ENCODE measurements at regions not wholly inside any gene's neighbourhood (a gene's known extent, or its start where the extent isn't known, plus 50 kb on each side); places are given as distances from the start of the nearest gene placed in this dataset.
"Not testable (repeated sequence)": the region's sequence is repeated elsewhere in the genome, so short reads cannot be mapped to it uniquely, and the experiment has no call there.

DNA sequence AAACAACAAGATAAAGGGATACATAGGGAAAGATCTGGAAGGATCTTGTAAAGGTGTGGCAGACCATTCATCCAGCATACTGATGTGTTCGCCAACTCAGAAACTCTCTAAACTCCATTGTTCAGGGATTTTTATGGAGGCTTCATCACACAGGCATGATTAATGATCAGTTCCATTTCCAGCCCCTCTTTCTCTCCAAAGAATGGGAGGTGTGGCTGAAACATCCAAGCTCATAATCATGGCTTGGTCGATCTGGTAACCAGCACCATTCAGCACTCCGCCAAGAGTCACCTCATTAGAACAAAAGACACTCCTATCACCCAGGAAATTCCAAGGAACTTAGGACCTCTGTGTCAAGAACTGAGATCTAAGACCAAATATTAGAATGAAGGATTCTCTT lies 180.6 kb upstream of the RNPC3 start:
- DNase-seq = no peak

DNA sequence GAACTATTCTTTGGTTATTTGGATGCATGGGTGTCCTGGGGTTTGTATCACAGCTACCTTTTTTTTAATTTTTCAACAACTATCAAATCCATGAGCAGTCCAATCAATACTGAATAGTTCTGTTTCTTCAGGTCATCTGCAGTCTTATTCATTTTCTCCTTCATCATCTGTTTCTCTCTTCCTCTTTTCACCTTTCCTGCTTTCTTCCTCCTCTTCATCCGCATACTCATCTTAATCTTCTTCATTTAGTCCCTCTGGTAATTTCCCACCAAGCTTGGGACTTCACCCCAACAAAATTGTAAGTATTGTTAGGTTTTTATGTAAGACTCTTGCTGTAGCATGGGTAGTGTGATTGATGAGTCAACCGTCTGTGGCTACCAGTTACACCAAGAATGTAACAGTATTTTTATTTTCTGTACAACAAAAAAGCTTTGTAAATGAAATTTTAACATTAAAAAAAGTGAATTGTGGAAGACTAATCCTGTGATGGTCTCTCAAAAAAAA lies 184.1 kb upstream of the RNPC3 start:
- DNase-seq = no peak

DNA sequence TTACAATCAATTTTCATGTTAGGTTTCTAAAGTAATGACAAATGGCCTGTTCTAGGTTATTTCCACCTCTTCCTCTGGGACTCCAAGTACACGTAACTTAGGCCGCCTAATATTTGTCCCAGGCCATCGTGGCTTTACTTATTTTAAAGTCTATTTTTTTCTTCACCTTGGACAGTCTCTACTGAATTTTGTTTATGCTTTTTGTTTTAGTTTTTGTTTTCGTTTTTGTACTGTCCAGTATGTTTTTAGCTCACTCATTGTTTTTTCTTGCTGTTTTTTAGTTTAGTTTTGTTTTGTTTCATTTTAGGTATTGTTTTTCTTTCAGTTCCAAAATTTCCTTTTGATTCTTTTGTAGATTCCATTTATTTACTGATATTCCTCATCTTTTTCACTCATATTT lies 187.7 kb upstream of the RNPC3 start:
- DNase-seq = no peak

DNA sequence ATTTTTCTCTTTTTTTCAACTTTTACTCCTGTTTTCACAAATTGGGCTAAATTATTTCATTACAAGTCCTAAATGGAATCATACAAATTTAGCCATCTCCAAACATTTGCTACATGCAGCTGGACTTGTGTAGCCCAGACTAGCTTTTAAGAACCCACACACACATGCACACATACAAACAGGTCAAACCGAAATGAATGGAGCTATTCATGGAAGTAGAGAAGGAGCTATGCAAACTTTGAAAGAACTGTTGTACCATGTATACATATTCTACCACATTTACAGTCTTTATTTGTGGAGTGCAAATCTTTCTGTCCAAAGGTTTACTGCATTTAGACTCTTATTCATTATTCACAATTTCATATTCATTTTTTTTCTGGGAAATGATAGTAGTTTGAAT lies 189.1 kb upstream of the RNPC3 start:
- no peak for DNase-seq

DNA sequence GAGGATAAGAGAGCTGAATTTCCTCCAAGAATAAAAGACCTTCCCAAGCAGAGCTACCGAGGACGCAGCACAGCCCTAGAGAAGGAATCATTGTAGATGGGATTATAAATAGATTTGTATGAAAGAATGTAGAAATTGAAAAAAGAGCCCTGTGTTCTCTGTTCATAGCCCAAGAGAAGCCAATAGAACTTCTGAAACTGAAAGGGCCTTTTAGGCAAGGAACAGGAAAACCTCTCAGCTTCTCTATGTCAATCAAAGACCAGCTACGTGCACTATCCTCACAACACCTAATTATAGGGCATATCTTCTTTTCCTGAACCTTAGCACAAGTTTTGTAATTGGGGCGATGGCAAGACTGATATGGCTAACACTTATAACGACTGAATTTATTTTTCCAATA lies 192.4 kb upstream of the RNPC3 start:
- DNase-seq = no peak

DNA sequence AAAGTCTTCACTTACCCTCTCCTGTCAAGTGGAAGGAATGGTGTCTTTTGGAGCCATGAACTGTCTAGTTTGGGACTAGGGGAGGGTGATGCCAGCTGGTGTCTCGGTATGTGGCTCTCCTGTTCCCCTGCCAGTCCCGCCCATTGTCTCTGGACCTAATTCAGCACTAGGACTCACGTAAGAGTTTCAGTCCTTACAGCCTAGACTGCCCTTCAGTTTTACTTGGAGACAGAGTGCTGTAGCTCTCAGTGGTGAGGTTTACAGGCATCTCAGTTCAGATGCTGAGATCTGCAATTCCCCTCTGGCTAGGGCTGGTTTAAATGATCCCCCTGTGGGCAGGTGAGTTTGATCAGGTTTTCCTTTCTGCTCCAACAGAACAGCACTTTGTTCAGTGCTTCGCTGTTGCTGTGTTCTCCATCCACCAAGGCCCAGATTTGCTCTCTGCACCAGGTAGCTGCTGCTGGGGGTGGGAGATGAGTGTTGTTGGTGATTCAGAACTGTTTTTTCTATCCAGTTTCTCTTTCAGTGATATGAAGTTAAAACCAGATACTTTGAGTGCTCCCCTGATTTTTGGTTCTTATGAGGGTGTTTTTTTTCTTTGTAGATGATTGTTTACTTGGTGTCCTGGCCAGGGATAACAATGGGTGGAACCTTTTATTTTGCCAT lies 198.3 kb upstream of the RNPC3 start:
- DNase-seq = no peak

DNA sequence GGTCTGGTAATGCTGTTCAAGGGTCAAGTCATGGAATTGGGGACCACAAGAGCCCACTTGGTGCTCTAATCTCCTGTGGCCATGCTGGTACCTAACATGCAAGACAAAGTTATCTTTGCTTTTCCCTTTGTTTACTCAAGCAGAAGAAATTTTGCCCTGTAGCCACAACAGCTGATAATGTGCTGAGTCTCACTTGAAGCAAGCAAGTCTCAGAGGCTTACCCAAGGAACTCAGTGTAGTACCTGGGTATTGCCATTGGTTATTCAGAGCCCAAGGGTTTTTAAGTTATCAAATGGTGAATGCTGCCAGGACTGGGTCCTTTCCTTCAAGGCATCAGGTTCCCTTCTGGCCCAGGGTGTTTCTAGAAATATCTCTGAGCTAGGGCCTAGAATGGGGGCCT lies 198.9 kb upstream of the RNPC3 start:
- no peak for DNase-seq

DNA sequence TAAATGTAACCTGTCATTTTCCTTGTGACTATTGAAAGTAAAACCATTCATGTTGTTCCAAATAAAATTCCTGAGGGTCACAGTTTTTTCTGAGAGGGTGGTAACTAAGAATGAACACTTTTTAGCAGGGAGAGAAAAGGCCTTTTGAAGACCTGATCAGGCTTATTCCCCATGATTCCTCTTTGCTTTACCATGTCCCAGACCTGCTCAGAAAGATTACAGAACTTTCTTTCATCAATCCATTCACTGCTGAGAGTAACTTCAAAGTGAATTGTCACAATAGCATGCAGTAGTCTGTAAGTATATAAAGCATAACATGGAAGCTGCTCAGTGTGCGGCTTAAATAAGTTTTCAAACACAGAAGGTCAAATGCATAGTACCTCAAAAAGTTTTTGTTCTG lies 201.5 kb upstream of the COL11A1 start:
- no peak for DNase-seq

DNA sequence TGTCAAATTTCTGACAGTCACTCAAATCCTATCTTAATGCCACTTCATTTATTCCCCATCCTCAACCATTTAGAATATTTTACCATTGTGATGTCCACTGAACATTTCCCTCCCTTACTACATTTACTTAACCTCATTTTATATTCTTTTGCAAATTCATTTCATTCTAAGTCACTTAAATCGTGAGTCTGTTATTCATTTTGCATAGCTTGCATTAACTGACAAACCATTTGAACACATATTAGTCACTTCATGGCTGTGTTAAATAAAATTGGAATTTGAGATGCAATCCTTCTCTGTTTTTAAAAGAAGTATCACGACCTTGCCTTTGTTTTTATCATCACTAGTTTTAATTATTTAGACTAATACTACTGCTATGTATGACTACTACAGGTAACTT lies 199.4 kb upstream of the COL11A1 start:
- no peak for DNase-seq

DNA sequence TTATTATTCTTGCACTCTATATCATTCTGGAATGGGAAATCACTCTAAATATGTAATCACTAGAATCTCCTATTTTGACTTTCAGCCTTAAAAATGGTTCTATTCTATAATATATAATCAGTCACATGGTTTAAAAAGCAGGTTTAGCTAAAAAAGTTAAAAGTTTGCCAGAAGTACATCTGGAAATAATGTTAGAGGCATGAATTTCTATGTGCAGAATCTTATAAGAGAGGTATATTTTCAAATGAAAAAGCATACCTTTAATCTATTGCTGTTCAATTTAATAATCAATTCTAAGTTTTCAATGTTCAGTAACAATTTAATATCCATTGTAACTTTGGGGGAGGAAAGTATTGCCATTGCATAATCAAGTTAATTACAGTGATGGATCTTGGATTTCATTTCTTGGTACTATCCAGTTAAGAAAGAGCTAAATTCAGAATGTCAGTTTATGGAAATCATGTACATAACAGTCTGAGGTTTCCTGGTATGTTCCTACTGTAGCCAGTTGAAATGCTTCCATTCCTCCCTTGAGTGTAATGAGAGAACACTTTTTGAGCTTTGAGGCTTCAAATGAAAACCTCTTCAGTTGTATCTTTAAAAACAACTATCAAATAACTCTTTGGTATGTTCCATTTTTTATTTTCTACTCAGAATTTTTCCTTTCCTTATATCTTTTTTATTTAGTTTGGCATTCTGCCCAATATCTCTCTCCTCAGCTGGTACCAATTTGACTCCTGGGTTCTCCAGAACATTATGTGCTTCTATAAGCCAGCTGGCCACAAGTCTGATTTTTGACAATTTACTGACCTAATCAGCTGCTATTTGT lies 175.7 kb upstream of the COL11A1 start:
- DNase-seq = no peak

DNA sequence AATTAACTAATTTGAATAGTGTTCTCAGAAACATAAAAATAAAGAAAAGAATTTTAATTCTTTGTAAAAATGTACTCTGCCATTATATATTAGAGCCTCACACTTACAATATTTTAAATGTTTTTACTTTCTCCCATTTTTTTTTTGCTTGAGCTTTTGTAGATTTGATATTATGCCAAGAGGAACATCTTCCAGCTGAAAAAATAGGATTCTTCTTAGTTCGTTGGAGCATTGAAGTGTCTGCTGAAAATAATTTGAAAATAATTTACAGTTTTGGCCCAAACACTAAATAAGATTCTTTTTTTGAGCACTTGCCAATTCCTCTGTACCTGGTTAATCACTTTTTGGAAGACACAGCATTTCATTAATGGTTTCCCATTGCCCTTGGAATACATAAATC lies 175.0 kb upstream of the COL11A1 start:
- no peak for DNase-seq

DNA sequence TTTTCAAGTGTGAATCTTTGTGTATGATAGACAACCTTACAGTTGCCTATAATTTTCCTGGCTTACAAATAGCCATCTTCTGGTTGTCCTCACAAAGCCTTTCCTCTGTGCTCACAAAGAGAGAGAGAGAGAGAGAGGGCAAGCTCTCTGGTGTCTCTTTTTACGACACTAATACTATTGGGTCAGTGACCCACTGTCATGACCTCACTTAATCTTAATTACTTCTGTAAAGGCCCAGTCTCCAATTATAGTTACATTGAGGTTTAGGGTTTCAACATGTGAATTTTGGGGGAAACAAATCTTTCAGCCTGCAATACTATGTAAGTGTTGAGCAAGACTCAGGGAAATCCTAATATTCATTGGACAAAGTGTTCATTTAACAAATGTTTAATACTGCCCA lies 167.4 kb upstream of the COL11A1 start:
- no peak for DNase-seq

DNA sequence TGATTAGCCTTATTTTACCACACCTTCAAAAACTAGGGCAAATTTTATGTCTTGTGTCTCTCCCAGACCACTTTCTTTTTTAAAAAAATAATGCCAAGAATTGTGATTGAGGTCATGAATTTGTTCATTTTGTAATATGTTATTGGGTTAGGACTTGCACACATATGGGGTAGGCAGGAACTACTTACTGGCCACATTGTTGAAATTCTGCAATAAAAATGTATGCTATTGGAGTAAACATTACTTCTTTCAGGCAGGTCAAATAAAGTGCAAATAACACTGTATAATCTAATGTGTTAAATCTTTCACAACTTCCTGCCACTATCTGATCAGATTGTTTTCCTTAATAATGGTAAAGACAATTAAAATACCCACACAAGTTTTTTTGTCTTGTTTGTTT lies 166.6 kb upstream of the COL11A1 start:
- no peak for DNase-seq

DNA sequence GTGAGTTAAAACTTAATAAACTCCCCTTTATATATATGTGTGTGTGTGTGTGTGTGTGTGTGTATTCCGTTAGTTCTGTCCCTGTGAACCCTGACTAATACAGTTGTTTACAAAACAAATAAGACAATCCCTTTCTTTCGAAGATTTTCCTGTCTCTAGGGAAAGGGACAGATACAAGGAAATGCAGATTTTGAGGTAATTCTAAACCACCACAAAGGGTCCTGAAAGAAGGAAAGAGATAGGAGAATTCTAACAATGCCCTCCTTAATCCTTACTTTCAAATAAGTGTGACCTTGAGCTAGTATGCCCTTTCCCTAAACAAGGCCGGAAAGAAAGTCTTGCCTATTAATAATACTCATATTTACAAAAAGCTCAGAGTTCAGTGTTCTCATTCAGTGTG lies 164.8 kb upstream of the COL11A1 start:
- DNase-seq = no peak

DNA sequence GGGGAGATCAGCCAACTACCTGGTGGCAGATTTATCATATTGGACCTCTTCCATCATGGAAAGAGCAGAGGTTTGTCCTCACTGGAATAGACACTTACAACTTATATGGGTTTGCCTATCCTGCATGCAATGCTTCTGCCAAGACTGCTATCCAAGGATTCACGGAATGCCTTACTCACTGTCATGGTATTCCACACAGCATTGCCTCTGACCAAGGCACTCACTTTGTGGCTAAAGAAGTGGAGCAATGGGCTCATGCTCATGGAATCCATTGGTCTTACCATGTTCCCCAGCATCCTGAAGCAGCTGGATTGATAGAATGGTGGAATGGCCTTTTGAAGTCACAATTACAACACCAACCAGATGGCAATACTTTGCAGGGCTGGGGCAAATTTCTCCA lies 163.1 kb upstream of the COL11A1 start:
- not testable (repeated sequence) for DNase-seq

DNA sequence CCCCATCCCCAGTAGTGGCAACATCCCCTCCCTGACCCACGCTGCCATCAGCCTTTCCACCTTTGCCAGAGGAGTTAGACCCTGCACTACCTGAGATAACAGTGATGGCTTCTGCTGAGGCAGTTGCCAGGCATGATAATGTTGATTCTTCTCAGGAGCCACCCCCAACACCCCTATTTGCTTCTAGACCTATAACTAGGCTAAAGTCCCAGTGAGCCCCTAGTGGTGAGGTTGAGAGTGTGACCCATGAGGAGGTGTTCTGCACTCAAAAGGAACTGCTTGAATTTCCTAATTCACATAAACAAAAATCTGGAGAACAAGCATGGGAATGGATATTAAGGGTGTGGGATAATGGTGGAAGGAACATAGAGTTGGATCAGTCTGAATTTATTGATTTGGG lies 159.6 kb upstream of the COL11A1 start:
- DNase-seq = no peak

DNA sequence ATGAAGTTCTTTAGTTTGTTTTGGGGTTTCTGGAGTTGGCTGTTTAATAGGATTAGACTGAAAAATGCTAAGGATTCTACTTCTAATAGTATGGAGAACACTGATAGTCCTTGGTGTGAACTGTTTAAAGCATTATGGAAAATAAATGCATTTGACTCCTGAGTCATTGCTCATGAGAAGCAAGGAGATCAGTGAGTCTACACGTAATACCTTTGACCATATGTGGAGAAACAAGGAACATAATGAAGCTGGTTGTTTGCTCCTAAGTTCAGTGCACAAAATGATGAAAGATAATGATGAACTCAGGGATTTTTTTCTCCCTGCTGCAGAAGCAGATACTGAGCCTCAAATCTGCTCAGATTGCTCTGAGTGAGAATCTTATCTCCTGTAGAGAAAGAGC lies 158.9 kb upstream of the COL11A1 start:
- no peak for DNase-seq

DNA sequence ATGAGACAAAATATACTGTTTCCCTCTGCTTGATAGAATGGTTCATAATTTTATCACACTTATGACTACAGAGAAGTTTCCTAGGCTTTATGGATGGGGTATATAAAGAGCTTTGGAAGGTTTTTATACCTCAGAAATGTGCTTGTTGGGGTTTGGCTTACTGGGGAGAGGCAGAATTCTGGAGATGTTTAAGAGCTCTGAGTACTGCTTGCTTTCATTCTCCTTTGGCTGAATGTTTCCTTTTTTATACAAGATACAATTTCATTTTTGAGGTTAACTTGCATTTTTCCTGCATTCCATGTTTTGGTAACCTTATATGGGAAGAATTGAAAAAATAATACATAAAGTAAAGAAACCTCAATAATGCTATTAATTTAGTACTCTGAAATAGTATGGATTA lies 157.7 kb upstream of the COL11A1 start:
- no peak for DNase-seq

DNA sequence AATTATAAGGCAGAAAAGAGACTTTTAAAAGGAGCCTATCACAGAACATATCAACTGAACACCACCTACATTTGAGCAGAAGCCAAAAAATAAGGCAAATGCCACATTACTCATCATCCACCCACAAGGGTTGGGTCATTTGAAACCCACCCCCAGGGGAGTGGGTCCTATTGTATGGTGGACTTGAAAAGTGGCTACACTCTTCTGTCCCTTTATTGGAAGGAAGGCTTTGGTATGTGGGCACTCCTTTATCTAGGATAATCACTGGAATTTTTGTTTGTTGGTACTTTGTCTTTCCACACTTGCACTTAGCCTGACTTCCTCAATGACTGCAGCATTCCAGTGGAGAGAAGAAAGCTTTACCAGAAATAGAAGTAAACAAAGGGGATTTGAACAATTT lies 157.2 kb upstream of the COL11A1 start:
- DNase-seq = no peak

DNA sequence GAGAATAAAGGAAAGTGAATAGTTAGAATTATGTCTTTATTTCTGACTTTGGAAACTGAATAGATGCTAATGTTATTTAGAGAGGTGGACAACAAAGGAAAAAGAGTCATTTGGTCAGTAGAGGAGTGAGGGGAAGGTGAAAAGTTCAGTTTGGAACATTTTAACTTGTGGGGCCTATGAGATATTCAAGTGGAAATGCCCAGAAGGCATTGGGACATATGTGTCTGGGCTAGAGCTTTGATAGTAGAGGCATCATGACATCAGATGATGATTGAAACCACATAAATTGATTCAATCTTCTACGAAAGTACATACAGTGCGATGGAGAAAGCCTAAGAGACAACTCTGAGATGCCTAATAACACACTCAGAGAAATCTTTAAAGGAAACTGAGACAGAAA lies 151.7 kb upstream of the COL11A1 start:
- DNase-seq = no peak

DNA sequence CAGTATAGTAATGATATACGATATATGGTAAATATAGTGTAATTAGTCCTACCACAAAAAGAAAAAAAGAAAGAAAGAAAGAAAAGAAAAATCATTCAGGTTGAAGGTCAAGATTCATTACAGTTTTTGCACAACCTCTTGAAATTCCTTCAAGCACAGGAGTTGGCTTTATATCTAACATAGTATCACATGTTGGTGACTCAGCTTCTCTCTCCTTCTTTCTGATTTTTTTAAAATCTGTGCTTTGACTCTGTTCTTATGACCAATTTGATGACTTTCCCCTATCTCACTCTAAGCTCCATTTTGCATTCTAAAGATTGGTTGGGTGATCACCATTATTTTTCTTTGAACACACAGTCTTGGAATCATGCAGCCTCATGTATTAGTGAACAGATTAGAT lies 148.2 kb upstream of the COL11A1 start:
- no peak for DNase-seq

DNA sequence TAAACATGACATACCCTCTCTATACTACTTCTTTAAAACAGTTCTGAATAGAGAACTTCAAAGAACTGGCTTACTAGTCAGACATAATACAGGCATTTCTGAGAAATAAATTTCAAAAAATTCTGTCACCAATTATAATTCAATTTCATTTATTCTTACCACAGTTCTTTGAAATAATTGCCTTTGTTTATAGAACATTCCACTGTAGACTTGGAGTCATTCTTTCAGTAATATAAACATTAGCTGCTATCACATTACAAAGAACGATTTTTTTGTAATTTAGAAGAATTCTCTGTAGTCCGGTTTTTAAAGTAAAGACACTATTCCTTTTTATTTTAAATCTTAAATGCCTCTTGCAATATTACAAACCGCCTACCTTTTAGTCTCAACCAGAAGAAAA lies 146.4 kb upstream of the COL11A1 start:
- no peak for DNase-seq

DNA sequence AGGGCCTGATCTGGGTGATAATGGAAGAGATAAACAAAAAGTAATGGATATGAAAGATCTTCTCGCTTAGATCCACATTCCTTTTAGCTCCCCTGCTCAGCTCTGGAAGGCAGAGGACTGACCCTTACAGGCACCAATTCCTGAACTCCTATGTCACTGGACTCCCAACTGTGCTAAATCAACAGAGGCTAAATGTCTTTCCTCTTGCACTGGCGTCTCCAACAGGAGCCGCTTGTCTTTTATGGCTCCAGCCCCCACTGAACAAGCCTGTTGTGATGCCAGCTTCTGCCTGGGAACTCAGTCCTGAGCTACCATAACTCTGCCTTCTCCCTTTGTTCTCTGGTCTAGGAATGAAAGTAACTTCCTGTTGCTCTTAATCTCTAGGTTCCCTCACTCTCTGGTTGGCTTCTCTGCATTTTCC lies 142.1 kb upstream of the COL11A1 start:
- no peak for DNase-seq

DNA sequence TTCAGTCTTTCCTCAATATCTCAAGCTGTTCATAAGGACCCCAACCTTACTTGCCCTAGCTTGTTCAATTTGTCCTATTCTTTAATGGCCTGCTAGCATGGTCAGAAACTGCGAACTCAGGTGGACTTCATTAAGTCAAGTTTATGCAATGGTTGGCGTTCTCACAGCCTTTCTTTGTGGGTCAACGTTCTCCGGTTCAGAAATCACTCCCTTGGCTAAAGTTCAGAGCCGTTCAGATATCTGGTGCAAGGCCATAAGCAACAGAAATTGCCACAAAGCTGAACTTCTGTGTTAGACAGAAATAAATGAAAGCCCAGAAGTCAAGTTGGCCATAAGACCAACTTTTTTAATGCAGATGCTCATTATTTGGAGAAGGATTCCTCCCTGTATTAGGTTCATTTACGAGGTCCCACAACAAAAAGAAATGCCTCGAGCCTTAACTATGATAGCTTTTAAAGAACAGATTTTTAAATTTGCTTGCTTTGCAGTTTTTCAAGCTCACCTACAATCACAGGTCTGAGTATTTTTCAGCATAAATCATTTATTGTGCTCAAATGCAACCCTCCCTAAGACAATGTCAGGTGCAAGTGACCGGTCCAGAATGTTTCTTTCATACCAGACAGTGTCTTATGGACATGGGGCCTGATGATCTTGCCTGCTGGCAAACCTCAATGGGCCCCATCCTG lies 140.2 kb upstream of the COL11A1 start:
- no peak for DNase-seq

Data from NCI-H1694 treated with DMSO at 0.1 percent for 48 hours (cell line).